ENCODE measurements at regions not wholly inside any gene's neighbourhood (a gene's known extent, or its start where the extent isn't known, plus 50 kb on each side); places are given as distances from the start of the nearest gene placed in this dataset.
"Not testable (repeated sequence)": the region's sequence is repeated elsewhere in the genome, so short reads cannot be mapped to it uniquely, and the experiment has no call there.

GRCh38 chr13:90723381-90723780 lies 624.1 kb upstream of the MIR17HG start:
- no peaks in the 10 kb centered on the region for H3K9me3 ChIP-seq
- no peaks in the 10 kb centered on the region for H3K27me3 ChIP-seq
- H3K36me3 ChIP-seq: no peaks in the 10 kb centered on the region
- no peak overlapping the region for H3K27ac ChIP-seq
- intact Hi-C loops (cut with DNase I): no loop called here
- no peak for DNase-seq (ENCODE audit: extremely low spot score in 2 of 2)
- H3K4me1 ChIP-seq: no peaks in the 10 kb centered on the region
- no peak overlapping the region for H3K4me3 ChIP-seq
- no peak for TF ChIP-seq POLR2A (IDR thresholded peaks at IDR 0.05)
- TF ChIP-seq CTCF (IDR thresholded peaks at IDR 0.05): no peak
- TF ChIP-seq POLR2AphosphoS5 (IDR thresholded peaks at IDR 0.05; ENCODE audit: insufficient read depth in 1 of 2, low read depth in 1 of 2): no peak

- DNase-seq (ENCODE audit: extremely low spot score in 2 of 2): no peak
- Histone ChIP-seq H3K4me3 (no peak overlapping the region), H3K9me3 (no peaks in the 10 kb centered on the region), H3K27ac (no peak overlapping the region), H3K27me3 (no peaks in the 10 kb centered on the region), H3K4me1 (no peaks in the 10 kb centered on the region), H3K36me3 (no peaks in the 10 kb centered on the region)
- intact Hi-C loops (cut with DNase I): no loop called here
- TF ChIP-seq CTCF (IDR thresholded peaks at IDR 0.05): no peak
- no peak for TF ChIP-seq POLR2A (IDR thresholded peaks at IDR 0.05)
- no peak for TF ChIP-seq POLR2AphosphoS5 (IDR thresholded peaks at IDR 0.05; ENCODE audit: insufficient read depth in 1 of 2, low read depth in 1 of 2)
These were observed 621.1 kb upstream of the MIR17HG start for GRCh38 chr13:90726375-90726774.

GRCh38 chr13:90732049-90732448 lies 615.4 kb upstream of the MIR17HG start:
- Histone ChIP-seq H3K4me1 (no peaks in the 10 kb centered on the region), H3K27me3 (no peaks in the 10 kb centered on the region), H3K36me3 (no peaks in the 10 kb centered on the region), H3K9me3 (no peaks in the 10 kb centered on the region), H3K27ac (no peak overlapping the region), H3K4me3 (no peak overlapping the region)
- intact Hi-C loops (cut with DNase I): no loop called here
- TF ChIP-seq POLR2A (IDR thresholded peaks at IDR 0.05) (no peak), POLR2AphosphoS5 (IDR thresholded peaks at IDR 0.05; ENCODE audit: insufficient read depth in 1 of 2, low read depth in 1 of 2) (no peak), CTCF (IDR thresholded peaks at IDR 0.05) (no peak)
- no peak for DNase-seq (ENCODE audit: extremely low spot score in 2 of 2)

GRCh38 chr13:90734497-90734896 lies 613.0 kb upstream of the MIR17HG start:
- H3K36me3 ChIP-seq; H3K27me3 ChIP-seq; H3K4me1 ChIP-seq; H3K9me3 ChIP-seq; H3K27ac ChIP-seq; intact Hi-C loops (cut with DNase I); DNase-seq (ENCODE audit: extremely low spot score in 2 of 2); H3K4me3 ChIP-seq: not testable (repeated sequence)

GRCh38 chr13:90738881-90739280 lies 608.6 kb upstream of the MIR17HG start:
- intact Hi-C loops (cut with DNase I): no loop called here

More at GRCh38 chr13:90738881-90739280, 608.6 kb upstream of the MIR17HG start:
- Histone ChIP-seq H3K4me3 (no peak overlapping the region), H3K27ac (no peak overlapping the region), H3K36me3 (no peaks in the 10 kb centered on the region), H3K9me3 (no peaks in the 10 kb centered on the region), H3K27me3 (no peaks in the 10 kb centered on the region), H3K4me1 (no peaks in the 10 kb centered on the region)
- DNase-seq (ENCODE audit: extremely low spot score in 2 of 2): no peak
- TF ChIP-seq POLR2AphosphoS5 (IDR thresholded peaks at IDR 0.05; ENCODE audit: insufficient read depth in 1 of 2, low read depth in 1 of 2) (no peak), POLR2A (IDR thresholded peaks at IDR 0.05) (no peak), CTCF (IDR thresholded peaks at IDR 0.05) (no peak)

All from vagina (tissue), 2 donors.